SH-SY5Y (cell line): ENCODE measurements at regions not wholly inside any gene's neighbourhood (a gene's known extent, or its start where the extent isn't known, plus 50 kb on each side); places are given as distances from the start of the nearest gene placed in this dataset.

Experiments used
- GATA2 ChIP-seq: IDR thresholded peaks from 2 replicates; pipeline ENCODE4 v1.6.1; 2011; ENCODE audit warnings: mild to moderate bottlenecking, low read depth, low read length
- GATA3 ChIP-seq: IDR thresholded peaks from 2 replicates; pipeline ENCODE4 v1.6.1; 2011; ENCODE audit warnings: low read depth, mild to moderate bottlenecking, low read length, moderate library complexity

DNA sequence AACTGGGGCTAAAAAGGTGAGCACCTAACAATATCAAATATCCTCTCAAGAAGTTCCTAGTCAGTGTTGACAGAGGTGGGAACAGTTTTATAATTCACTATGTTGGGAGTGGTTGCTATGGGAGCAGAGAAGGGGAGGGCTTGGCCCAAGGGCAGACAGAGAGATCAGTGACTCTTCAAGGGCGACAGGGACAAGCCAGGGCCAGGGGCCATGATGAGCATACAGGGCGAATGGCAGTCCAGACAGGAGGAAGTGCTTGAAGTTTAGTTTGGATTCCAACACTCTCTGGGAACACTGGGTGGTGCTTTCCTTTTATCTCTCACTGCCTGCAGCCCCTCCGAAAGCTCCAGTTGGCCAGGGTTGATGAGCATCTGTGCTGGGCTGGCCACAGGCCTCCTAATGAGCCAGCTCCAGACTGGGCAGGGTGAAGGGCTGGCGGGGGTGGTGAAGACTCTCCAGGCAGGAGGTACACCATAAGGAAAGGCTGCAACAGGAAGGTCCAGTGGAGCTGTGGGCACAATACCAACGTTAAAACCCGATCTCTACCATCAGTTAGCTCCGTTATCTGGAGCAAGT lies 111.3 kb downstream of the TMEM174 start:
- TF ChIP-seq GATA3 (no peak), GATA2 (no peak)
